HepG2 (cell line): ENCODE measurements at regions not wholly inside any gene's neighbourhood (a gene's known extent, or its start where the extent isn't known, plus 50 kb on each side); places are given as distances from the start of the nearest gene placed in this dataset.

ENCODE experiments used
- ATAC-seq: fragments of 200-7000 bp; cut with Tn5 transposase; 3 replicates; pipeline ENCODE4 v1.9.1; 2020; ENCODE audit warnings: mild to moderate bottlenecking, moderate library complexity
- BruUV-seq: library from RNA; stranded (reverse); fragments of 400-500 nt; replicated peaks from 2 replicates; lab custom pipeline; 2021; lab: Mats Ljungman, UMichigan
- CTCF ChIA-PET: fragments of 300-600 bp; formaldehyde crosslinking; extraction: SDS; loops from one replicate; lab custom pipeline; 2021; ENCODE audit warnings: low total read pairs, inconsistent platforms, low intra/inter-chr PET ratio; lab: Yijun Ruan, JAX
- POLR2A ChIA-PET: fragments of 350-600 bp; sonication (Branson Sonifier 250); formaldehyde crosslinking; loops from one replicate; lab custom pipeline; 2020; ENCODE audit warnings: antibody characterized with exemption, inconsistent platforms; lab: Yijun Ruan, JAX
- DNase-seq: peaks from one replicate; pipeline ENCODE4 v3.0.0-alpha.2; 2015; ENCODE audit warnings: low spot score
- FAIRE-seq: peaks from 3 replicates; lab custom pipeline; 2011; peaks lifted over from hg19 to GRCh38; lab: Jason Lieb, UNC
- H2AFZ ChIP-seq: one replicate; pipeline ENCODE4 v1.6.1; 2011; ENCODE audit warnings: low read length, inconsistent platforms
- H3K27ac ChIP-seq: fragments of 300-600 bp; 3 replicates; pipeline ENCODE4 v1.8.0; 2011; ENCODE audit warnings: mixed run types, mild to moderate bottlenecking, mixed read lengths, low read length, inconsistent platforms; ENCODE audit not compliant: insufficient read depth; ENCODE audit errors: extremely low read length
- H3K27me3 ChIP-seq, 2 experiments: fragments of 200-600 bp in 1 of 2; 2 replicates in 1 of 2; 3 replicates in 1 of 2; pipeline versions ENCODE4 v1.6.0 to v1.8.0; 2011; ENCODE audit warnings: low read length in 2 of 2, mild to moderate bottlenecking in 2 of 2, moderate library complexity in 2 of 2, inconsistent platforms in 1 of 2; ENCODE audit not compliant: insufficient read depth in 2 of 2, control insufficient read depth in 1 of 2
- H3K36me3 ChIP-seq, 2 experiments: fragments of 200-600 bp in 1 of 2; replicated peaks in 1 of 2; 2 replicates in 1 of 2; 3 replicates in 1 of 2; pipeline versions ENCODE4 v1.5.1 to v1.8.0; 2011; ENCODE audit warnings: low read length in 2 of 2, inconsistent platforms in 1 of 2; ENCODE audit not compliant: insufficient read depth in 2 of 2, control insufficient read depth in 1 of 2
- H3K4me1 ChIP-seq: 2 replicates; pipeline ENCODE4 v1.5.1; 2012; ENCODE audit warnings: low read length, inconsistent platforms; ENCODE audit not compliant: insufficient read depth
- H3K4me2 ChIP-seq: 2 replicates; pipeline ENCODE4 v1.6.0; 2011; ENCODE audit warnings: low read depth, low read length, inconsistent platforms
- H3K4me3 ChIP-seq, 3 experiments: fragments of 200-600 bp in 1 of 3; sonication (generic), shearing (Covaris generic) in 1 of 3; replicated peaks in 1 of 3; 2 replicates each; pipeline ENCODE4 v1.5.1; 2011 to 2016; ENCODE audit warnings: low read length in 3 of 3, inconsistent platforms in 2 of 3, low read depth in 2 of 3, mild to moderate bottlenecking in 2 of 3, control low read depth in 1 of 3, mixed read lengths in 1 of 3; ENCODE audit not compliant: insufficient read depth in 1 of 3
- H3K79me2 ChIP-seq: one replicate; pipeline ENCODE4 v1.6.1; 2011; ENCODE audit warnings: low read length, inconsistent platforms; ENCODE audit not compliant: insufficient read depth
- H3K9ac ChIP-seq: 2 replicates; pipeline ENCODE4 v1.6.0; 2011; ENCODE audit warnings: mild to moderate bottlenecking, low read depth, low read length, inconsistent platforms; ENCODE audit not compliant: insufficient read depth
- H3K9me3 ChIP-seq: 2 replicates; pipeline ENCODE4 v1.5.1; 2012; ENCODE audit warnings: mild to moderate bottlenecking, low read length
- H4K20me1 ChIP-seq: 2 replicates; pipeline ENCODE4 v1.6.0; 2011; ENCODE audit warnings: inconsistent platforms, mild to moderate bottlenecking, low read length, moderate library complexity; ENCODE audit not compliant: insufficient read depth
- ARNT2 ChIP-seq: sonication (generic); formaldehyde crosslinking; IDR thresholded peaks from 2 replicates; pipeline ENCODE4 v1.8.0; 2022; ENCODE audit warnings: mild to moderate bottlenecking, low read depth, missing genetic modification reagents, moderate library complexity
- ATF4 ChIP-seq, 2 experiments: fragments of 450-650 bp in 1 of 2; sonication (generic) in 1 of 2; formaldehyde crosslinking; IDR thresholded peaks; 2 replicates each; pipeline versions ENCODE4 v1.5.0 to v1.8.0; 2020 to 2022; ENCODE audit warnings: mild to moderate bottlenecking in 1 of 2, missing genetic modification reagents in 1 of 2
- GLI4 ChIP-seq: sonication (generic); formaldehyde crosslinking; IDR thresholded peaks from 2 replicates; pipeline ENCODE4 v1.5.1; 2020; ENCODE audit warnings: missing genetic modification reagents, mild to moderate bottlenecking, moderate library complexity, borderline replicate concordance
- LBX2 ChIP-seq: sonication (generic); formaldehyde crosslinking; IDR thresholded peaks from 2 replicates; pipeline ENCODE4 v1.5.0; 2020; ENCODE audit warnings: missing genetic modification reagents, mild to moderate bottlenecking, borderline replicate concordance
- NFE2L2 ChIP-seq: fragments of 150-350 bp; IDR thresholded peaks from 2 replicates; pipeline ENCODE4 v1.6.1; 2014; ENCODE audit warnings: low read length
- RFXANK ChIP-seq: IDR thresholded peaks from 2 replicates; pipeline ENCODE4 v1.6.1; 2016
- SAFB2 ChIP-seq: sonication (generic); formaldehyde crosslinking; IDR thresholded peaks from 2 replicates; pipeline ENCODE4 v1.5.1; 2020; ENCODE audit warnings: missing genetic modification reagents, low read depth, mild to moderate bottlenecking, borderline replicate concordance
- SNAPC2 ChIP-seq: sonication (generic); formaldehyde crosslinking; IDR thresholded peaks from 2 replicates; pipeline ENCODE4 v1.8.1; 2022; ENCODE audit warnings: mild to moderate bottlenecking, missing genetic modification reagents
- STAT5B ChIP-seq: sonication (generic); formaldehyde crosslinking; IDR thresholded peaks from 2 replicates; pipeline ENCODE4 v1.4.0; 2020; ENCODE audit warnings: missing genetic modification reagents
- TEF ChIP-seq: sonication (generic); formaldehyde crosslinking; IDR thresholded peaks from 2 replicates; pipeline ENCODE4 v1.5.0; 2020; ENCODE audit warnings: missing genetic modification reagents
- ZBTB14 ChIP-seq: sonication (generic); formaldehyde crosslinking; IDR thresholded peaks from 2 replicates; pipeline ENCODE4 v1.4.0; 2020; ENCODE audit warnings: missing genetic modification reagents
- ZNF225 ChIP-seq: sonication (generic); formaldehyde crosslinking; IDR thresholded peaks from 2 replicates; pipeline ENCODE4 v1.4.0; 2020; ENCODE audit warnings: mild to moderate bottlenecking, missing genetic modification reagents
- ZNF280B ChIP-seq: sonication (generic); formaldehyde crosslinking; IDR thresholded peaks from 2 replicates; pipeline ENCODE4 v1.5.0; 2020; ENCODE audit warnings: missing genetic modification reagents, mild to moderate bottlenecking, borderline replicate concordance
- ZNF639 ChIP-seq: conservative IDR thresholded peaks from 2 replicates; pipeline ENCODE4 v1.6.1; 2018; ENCODE audit warnings: missing genetic modification reagents
- WGBS: methylation state at CpG from one replicate; pipeline ENCODE4 v1.1.6; 2017; ENCODE audit warnings: low lambda C conversion rate; 5-methylcytosine and 5-hydroxymethylcytosine counted together
- in situ Hi-C: cut with HindIII; loops from 2 replicates; pipeline ENCODE4 v1.10.0; 2017; ENCODE audit warnings: low pct_unique_long_range_greater_than_20kb; ENCODE audit not compliant: extremely low pct_ligation_motif_present
- intact Hi-C: fragments of 100-400 bp; cut with micrococcal nuclease; formaldehyde crosslinking; loops from one replicate; pipeline ENCODE4 v1.10.0; 2022; ENCODE audit not compliant: unreplicated experiment

- TF ChIP-seq TEF (CRISPR knock-in tag) = no peak
- no peak for TF ChIP-seq ATF4 (CRISPR knock-in tag; IDR thresholded peaks at IDR 0.05)
- no peak for TF ChIP-seq RFXANK (CRISPR knock-in tag)
These were observed 119.7 kb upstream of the THRB start (continued) for GRCh38 chr3:24614359-24614758.

GRCh38 chr3:24615177-24615576 is 120.5 kb upstream of the THRB start:
- Histone ChIP-seq H3K27me3 (no peaks in the 10 kb centered on the region), H3K79me2 (no peaks in the 10 kb centered on the region), H3K4me3 (no peak overlapping the region)
- no peak for ATAC-seq
- TF ChIP-seq STAT5B (CRISPR knock-in tag) = no peak
- TF ChIP-seq NFE2L2 = no peak
- no peak for TF ChIP-seq SNAPC2 (CRISPR knock-in tag)
- TF ChIP-seq ZNF639 (CRISPR knock-in tag) = no peak
- TF ChIP-seq LBX2 (CRISPR knock-in tag) = no peak
- no peak for TF ChIP-seq GLI4
- TF ChIP-seq ZBTB14 (CRISPR knock-in tag) = no peak
- TF ChIP-seq SAFB2 (CRISPR knock-in tag) = no peak
- no peak for TF ChIP-seq ARNT2 (CRISPR knock-in tag)
- TF ChIP-seq ZNF225 (CRISPR knock-in tag) = no peak
- TF ChIP-seq ZNF280B (CRISPR knock-in tag) = no peak
- TF ChIP-seq, all 625 proteins: peak for 0
- no TSS peak for BruUV-seq
- Histone ChIP-seq H3K9me3 (no peaks in the 10 kb centered on the region), H4K20me1 (no peaks in the 10 kb centered on the region), H3K4me2 (no peak overlapping the region), H3K9ac (no peak overlapping the region), H3K4me1 (peaks cover 7% of the 10 kb centered on the region; the same call in 1 of the 2 replicates), H2AFZ (no peak overlapping the region), H3K36me3 (no peaks in the 10 kb centered on the region), H3K27ac (no peak overlapping the region)
- ChIA-PET CTCF (no interaction called here), POLR2A (no interaction called here)
- no peak for FAIRE-seq
- intact Hi-C loops = no loop called here
- in situ Hi-C loops = no loop called here
- no peak for DNase-seq
- 17% methylated on average over 2 of the region's 2 CpGs for WGBS
